GM23338 (cell line): ENCODE measurements at regions not wholly inside any gene's neighbourhood (a gene's known extent, or its start where the extent isn't known, plus 50 kb on each side); places are given as distances from the start of the nearest gene placed in this dataset.

Source experiments
- ATAC-seq: fragments of 200-7000 bp; cut with Tn5 transposase; 3 replicates; pipeline ENCODE4 v1.9.1; 2020
- DNase-seq: peaks from one replicate; pipeline ENCODE4 v3.0.0-alpha.2; 2015; ENCODE audit warnings: low spot score
- H2AFZ ChIP-seq: fragments of 200-600 bp; sonication (generic); 2 replicates; pipeline ENCODE4 v1.8.0; 2016; ENCODE audit warnings: antibody characterized with exemption, mild to moderate bottlenecking, moderate library complexity
- H3F3A ChIP-seq: fragments of 200-600 bp; sonication (generic); replicated peaks from 2 replicates; pipeline ENCODE4 v1.8.0; 2017; ENCODE audit warnings: antibody characterized with exemption, mixed run types, low read depth
- H3K27ac ChIP-seq: fragments of 200-600 bp; sonication (generic); 2 replicates; pipeline ENCODE4 v1.6.1; 2016; ENCODE audit warnings: low read depth
- H3K27me3 ChIP-seq: fragments of 200-600 bp; sonication (generic); 2 replicates; pipeline ENCODE4 v1.8.0; 2016; ENCODE audit warnings: mild to moderate bottlenecking, mixed run types, moderate library complexity; ENCODE audit not compliant: insufficient read depth
- H3K36me3 ChIP-seq: fragments of 200-600 bp; sonication (generic); 2 replicates; pipeline ENCODE4 v1.8.0; 2016; ENCODE audit warnings: mild to moderate bottlenecking; ENCODE audit not compliant: insufficient read depth
- H3K4me1 ChIP-seq: fragments of 200-600 bp; sonication (generic); 2 replicates; pipeline ENCODE4 v1.8.0; 2016; ENCODE audit warnings: mild to moderate bottlenecking, moderate library complexity; ENCODE audit not compliant: insufficient read depth
- H3K4me2 ChIP-seq: fragments of 200-600 bp; sonication (generic); 2 replicates; pipeline ENCODE4 v1.7.1; 2017; ENCODE audit warnings: mixed run types
- H3K4me3 ChIP-seq: fragments of 200-600 bp; sonication (generic); 2 replicates; pipeline ENCODE4 v1.6.1; 2016; ENCODE audit warnings: mixed run types
- H3K79me2 ChIP-seq: fragments of 200-600 bp; sonication (generic); replicated peaks from 2 replicates; pipeline ENCODE4 v1.8.0; 2017; ENCODE audit warnings: mild to moderate bottlenecking; ENCODE audit not compliant: insufficient read depth
- H3K9me2 ChIP-seq: fragments of 200-600 bp; sonication (generic); 2 replicates; pipeline ENCODE4 v1.8.0; 2017; ENCODE audit not compliant: insufficient read depth
- H4K20me1 ChIP-seq: fragments of 200-600 bp; sonication (generic); replicated peaks from 2 replicates; pipeline ENCODE4 v1.8.0; 2017; ENCODE audit warnings: mild to moderate bottlenecking; ENCODE audit not compliant: insufficient read depth
- H3K27ac Mint-ChIP-seq: 2 replicates; pipeline ENCODE4 v1.8.0; 2020; ENCODE audit warnings: inconsistent platforms, mild to moderate bottlenecking, moderate library complexity, mixed read lengths
- H3K27me3 Mint-ChIP-seq: 3 replicates; pipeline ENCODE4 v1.8.0; 2022; ENCODE audit warnings: low read depth, mild to moderate bottlenecking, moderate library complexity, mixed read lengths, inconsistent platforms; ENCODE audit not compliant: insufficient read depth, poor library complexity
- H3K36me3 Mint-ChIP-seq: 3 replicates; pipeline ENCODE4 v1.8.0; 2021; ENCODE audit warnings: low read depth, mild to moderate bottlenecking, inconsistent platforms, moderate library complexity, mixed read lengths
- H3K4me1 Mint-ChIP-seq: 3 replicates; pipeline ENCODE4 v1.8.0; 2020; ENCODE audit warnings: mild to moderate bottlenecking, inconsistent platforms, mixed read lengths
- H3K4me3 Mint-ChIP-seq: 3 replicates; pipeline ENCODE4 v1.8.0; 2021; ENCODE audit warnings: moderate library complexity, mild to moderate bottlenecking, inconsistent platforms, mixed read lengths
- H3K9me3 Mint-ChIP-seq: 3 replicates; pipeline ENCODE4 v1.8.0; 2020; ENCODE audit warnings: moderate library complexity, mild to moderate bottlenecking, inconsistent platforms, mixed read lengths
- CREB1 ChIP-seq: fragments of 250-450 bp; sonication (Bioruptor Pico); IDR thresholded peaks from 2 replicates; pipeline ENCODE4 v1.5.0; 2020; ENCODE audit warnings: low read depth, mild to moderate bottlenecking, moderate library complexity
- ETS1 ChIP-seq: IDR thresholded peaks from 2 replicates; pipeline ENCODE4 v1.6.1; 2016; ENCODE audit warnings: antibody characterized with exemption
- EZH2 ChIP-seq: fragments of 200-600 bp; sonication (generic); IDR thresholded peaks from one replicate; pipeline ENCODE4 v1.8.0; 2017; ENCODE audit warnings: antibody characterized with exemption, mild to moderate bottlenecking, low read depth; ENCODE audit not compliant: unreplicated experiment
- EZH2phosphoT487 ChIP-seq: fragments of 200-600 bp; sonication (generic); IDR thresholded peaks from one replicate; pipeline ENCODE4 v1.8.1; 2018; ENCODE audit warnings: antibody characterized with exemption; ENCODE audit not compliant: unreplicated experiment
- JUNB ChIP-seq: IDR thresholded peaks from one replicate; pipeline ENCODE4 v1.6.1; 2016; ENCODE audit warnings: antibody characterized with exemption; ENCODE audit not compliant: unreplicated experiment
- NANOG ChIP-seq: IDR thresholded peaks from 2 replicates; pipeline ENCODE4 v1.6.1; 2016; ENCODE audit warnings: antibody characterized with exemption, borderline replicate concordance
- POLR2AphosphoS5 ChIP-seq: IDR thresholded peaks from 2 replicates; pipeline ENCODE4 v1.6.1; 2016; ENCODE audit warnings: antibody characterized with exemption, low read depth
- STAT1 ChIP-seq: IDR thresholded peaks from one replicate; pipeline ENCODE4 v1.6.1; 2016; ENCODE audit warnings: antibody characterized with exemption; ENCODE audit not compliant: unreplicated experiment
- ZNF114 ChIP-seq: fragments of 250-450 bp; sonication (Bioruptor Pico); IDR thresholded peaks from 2 replicates; pipeline ENCODE4 v1.5.0; 2020; ENCODE audit warnings: mild to moderate bottlenecking, moderate library complexity
- ZNF331 ChIP-seq: fragments of 250-450 bp; sonication (Bioruptor Pico); IDR thresholded peaks from 2 replicates; pipeline ENCODE4 v1.5.0; 2020; ENCODE audit warnings: low read depth, mild to moderate bottlenecking, moderate library complexity
- TF ChIP-seq, protein P1 (sequence below): IDR thresholded peaks from one replicate; pipeline ENCODE4 v1.6.1; 2018; ENCODE audit warnings: antibody characterized with exemption; ENCODE audit not compliant: unreplicated experiment
- TF ChIP-seq, protein P2 (sequence below), 2 experiments: fragments of 200-600 bp in 1 of 2; sonication (generic) in 1 of 2; conservative IDR thresholded peaks; 2 replicates each; pipeline versions ENCODE4 v1.5.1 to v1.6.1; 2016 to 2017; ENCODE audit warnings: antibody characterized with exemption in 2 of 2, low read depth in 2 of 2, mild to moderate bottlenecking in 2 of 2, moderate library complexity in 1 of 2
- TF ChIP-seq, protein P3 (sequence below): fragments of 250-450 bp; sonication (Bioruptor Pico); IDR thresholded peaks from 2 replicates; pipeline ENCODE4 v1.5.0; 2020; ENCODE audit warnings: mild to moderate bottlenecking, moderate library complexity

- Histone ChIP-seq H3K36me3 (no peaks in the 10 kb centered on the region), H3K27me3 (no peaks in the 10 kb centered on the region), H3K9me2 (0 out of 2 replicates have a peak, but pooled peaks cover 5% of the 10 kb centered on the region), H3K4me1 (no peaks in the 10 kb centered on the region), H2AFZ (peak overlapping the region; percentile 85), H3K4me3 (no peak overlapping the region), H3F3A (no peaks in the 10 kb centered on the region), H4K20me1 (no peaks in the 10 kb centered on the region), H3K79me2 (no peaks in the 10 kb centered on the region), H3K4me2 (no peak overlapping the region), H3K27ac (no peak overlapping the region)
- Mint-ChIP-seq H3K27me3 (peaks cover 2% of the 10 kb centered on the region), H3K4me3 (no peak overlapping the region), H3K27ac (no peak overlapping the region), H3K36me3 (peaks cover 13% of the 10 kb centered on the region; the same call in 1 of the 3 replicates), H3K4me1 (0 out of 3 replicates have a peak, but pooled peaks cover 3% of the 10 kb centered on the region), H3K9me3 (peaks cover 5% of the 10 kb centered on the region; the same call in 2 of the 3 replicates)
- ATAC-seq (peak; percentile 41; the same call in 2 of the 3 replicates), DNase-seq (peak; percentile 4)
- TF ChIP-seq, protein P1, sequence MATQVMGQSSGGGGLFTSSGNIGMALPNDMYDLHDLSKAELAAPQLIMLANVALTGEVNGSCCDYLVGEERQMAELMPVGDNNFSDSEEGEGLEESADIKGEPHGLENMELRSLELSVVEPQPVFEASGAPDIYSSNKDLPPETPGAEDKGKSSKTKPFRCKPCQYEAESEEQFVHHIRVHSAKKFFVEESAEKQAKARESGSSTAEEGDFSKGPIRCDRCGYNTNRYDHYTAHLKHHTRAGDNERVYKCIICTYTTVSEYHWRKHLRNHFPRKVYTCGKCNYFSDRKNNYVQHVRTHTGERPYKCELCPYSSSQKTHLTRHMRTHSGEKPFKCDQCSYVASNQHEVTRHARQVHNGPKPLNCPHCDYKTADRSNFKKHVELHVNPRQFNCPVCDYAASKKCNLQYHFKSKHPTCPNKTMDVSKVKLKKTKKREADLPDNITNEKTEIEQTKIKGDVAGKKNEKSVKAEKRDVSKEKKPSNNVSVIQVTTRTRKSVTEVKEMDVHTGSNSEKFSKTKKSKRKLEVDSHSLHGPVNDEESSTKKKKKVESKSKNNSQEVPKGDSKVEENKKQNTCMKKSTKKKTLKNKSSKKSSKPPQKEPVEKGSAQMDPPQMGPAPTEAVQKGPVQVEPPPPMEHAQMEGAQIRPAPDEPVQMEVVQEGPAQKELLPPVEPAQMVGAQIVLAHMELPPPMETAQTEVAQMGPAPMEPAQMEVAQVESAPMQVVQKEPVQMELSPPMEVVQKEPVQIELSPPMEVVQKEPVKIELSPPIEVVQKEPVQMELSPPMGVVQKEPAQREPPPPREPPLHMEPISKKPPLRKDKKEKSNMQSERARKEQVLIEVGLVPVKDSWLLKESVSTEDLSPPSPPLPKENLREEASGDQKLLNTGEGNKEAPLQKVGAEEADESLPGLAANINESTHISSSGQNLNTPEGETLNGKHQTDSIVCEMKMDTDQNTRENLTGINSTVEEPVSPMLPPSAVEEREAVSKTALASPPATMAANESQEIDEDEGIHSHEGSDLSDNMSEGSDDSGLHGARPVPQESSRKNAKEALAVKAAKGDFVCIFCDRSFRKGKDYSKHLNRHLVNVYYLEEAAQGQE: no peak
- TF ChIP-seq STAT1 (no peak), POLR2AphosphoS5 (no peak), EZH2phosphoT487 (no peak), CREB1 (no peak), EZH2 (no peak), NANOG (no peak), ZNF114 (no peak), JUNB (no peak), ETS1 (no peak), ZNF331 (no peak)
- TF ChIP-seq, protein P2, sequence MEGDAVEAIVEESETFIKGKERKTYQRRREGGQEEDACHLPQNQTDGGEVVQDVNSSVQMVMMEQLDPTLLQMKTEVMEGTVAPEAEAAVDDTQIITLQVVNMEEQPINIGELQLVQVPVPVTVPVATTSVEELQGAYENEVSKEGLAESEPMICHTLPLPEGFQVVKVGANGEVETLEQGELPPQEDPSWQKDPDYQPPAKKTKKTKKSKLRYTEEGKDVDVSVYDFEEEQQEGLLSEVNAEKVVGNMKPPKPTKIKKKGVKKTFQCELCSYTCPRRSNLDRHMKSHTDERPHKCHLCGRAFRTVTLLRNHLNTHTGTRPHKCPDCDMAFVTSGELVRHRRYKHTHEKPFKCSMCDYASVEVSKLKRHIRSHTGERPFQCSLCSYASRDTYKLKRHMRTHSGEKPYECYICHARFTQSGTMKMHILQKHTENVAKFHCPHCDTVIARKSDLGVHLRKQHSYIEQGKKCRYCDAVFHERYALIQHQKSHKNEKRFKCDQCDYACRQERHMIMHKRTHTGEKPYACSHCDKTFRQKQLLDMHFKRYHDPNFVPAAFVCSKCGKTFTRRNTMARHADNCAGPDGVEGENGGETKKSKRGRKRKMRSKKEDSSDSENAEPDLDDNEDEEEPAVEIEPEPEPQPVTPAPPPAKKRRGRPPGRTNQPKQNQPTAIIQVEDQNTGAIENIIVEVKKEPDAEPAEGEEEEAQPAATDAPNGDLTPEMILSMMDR (conservative IDR thresholded peaks at IDR 0.05; ENCODE audit: low read depth in 2 of 2): no peak
- TF ChIP-seq, protein P3, sequence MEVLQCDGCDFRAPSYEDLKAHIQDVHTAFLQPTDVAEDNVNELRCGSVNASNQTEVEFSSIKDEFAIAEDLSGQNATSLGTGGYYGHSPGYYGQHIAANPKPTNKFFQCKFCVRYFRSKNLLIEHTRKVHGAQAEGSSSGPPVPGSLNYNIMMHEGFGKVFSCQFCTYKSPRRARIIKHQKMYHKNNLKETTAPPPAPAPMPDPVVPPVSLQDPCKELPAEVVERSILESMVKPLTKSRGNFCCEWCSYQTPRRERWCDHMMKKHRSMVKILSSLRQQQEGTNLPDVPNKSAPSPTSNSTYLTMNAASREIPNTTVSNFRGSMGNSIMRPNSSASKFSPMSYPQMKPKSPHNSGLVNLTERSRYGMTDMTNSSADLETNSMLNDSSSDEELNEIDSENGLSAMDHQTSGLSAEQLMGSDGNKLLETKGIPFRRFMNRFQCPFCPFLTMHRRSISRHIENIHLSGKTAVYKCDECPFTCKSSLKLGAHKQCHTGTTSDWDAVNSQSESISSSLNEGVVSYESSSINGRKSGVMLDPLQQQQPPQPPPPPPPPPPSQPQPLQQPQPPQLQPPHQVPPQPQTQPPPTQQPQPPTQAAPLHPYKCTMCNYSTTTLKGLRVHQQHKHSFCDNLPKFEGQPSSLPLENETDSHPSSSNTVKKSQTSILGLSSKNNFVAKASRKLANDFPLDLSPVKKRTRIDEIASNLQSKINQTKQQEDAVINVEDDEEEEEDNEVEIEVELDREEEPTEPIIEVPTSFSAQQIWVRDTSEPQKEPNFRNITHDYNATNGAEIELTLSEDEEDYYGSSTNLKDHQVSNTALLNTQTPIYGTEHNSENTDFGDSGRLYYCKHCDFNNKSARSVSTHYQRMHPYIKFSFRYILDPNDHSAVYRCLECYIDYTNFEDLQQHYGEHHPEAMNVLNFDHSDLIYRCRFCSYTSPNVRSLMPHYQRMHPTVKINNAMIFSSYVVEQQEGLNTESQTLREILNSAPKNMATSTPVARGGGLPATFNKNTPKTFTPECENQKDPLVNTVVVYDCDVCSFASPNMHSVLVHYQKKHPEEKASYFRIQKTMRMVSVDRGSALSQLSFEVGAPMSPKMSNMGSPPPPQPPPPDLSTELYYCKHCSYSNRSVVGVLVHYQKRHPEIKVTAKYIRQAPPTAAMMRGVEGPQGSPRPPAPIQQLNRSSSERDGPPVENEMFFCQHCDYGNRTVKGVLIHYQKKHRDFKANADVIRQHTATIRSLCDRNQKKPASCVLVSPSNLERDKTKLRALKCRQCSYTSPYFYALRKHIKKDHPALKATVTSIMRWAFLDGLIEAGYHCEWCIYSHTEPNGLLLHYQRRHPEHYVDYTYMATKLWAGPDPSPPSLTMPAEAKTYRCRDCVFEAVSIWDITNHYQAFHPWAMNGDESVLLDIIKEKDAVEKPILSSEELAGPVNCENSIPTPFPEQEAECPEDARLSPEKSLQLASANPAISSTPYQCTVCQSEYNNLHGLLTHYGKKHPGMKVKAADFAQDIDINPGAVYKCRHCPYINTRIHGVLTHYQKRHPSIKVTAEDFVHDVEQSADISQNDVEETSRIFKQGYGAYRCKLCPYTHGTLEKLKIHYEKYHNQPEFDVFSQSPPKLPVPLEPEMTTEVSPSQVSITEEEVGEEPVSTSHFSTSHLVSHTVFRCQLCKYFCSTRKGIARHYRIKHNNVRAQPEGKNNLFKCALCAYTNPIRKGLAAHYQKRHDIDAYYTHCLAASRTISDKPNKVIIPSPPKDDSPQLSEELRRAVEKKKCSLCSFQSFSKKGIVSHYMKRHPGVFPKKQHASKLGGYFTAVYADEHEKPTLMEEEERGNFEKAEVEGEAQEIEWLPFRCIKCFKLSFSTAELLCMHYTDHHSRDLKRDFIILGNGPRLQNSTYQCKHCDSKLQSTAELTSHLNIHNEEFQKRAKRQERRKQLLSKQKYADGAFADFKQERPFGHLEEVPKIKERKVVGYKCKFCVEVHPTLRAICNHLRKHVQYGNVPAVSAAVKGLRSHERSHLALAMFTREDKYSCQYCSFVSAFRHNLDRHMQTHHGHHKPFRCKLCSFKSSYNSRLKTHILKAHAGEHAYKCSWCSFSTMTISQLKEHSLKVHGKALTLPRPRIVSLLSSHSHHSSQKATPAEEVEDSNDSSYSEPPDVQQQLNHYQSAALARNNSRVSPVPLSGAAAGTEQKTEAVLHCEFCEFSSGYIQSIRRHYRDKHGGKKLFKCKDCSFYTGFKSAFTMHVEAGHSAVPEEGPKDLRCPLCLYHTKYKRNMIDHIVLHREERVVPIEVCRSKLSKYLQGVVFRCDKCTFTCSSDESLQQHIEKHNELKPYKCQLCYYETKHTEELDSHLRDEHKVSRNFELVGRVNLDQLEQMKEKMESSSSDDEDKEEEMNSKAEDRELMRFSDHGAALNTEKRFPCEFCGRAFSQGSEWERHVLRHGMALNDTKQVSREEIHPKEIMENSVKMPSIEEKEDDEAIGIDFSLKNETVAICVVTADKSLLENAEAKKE (CRISPR knock-in tag): no peak
Observed at GRCh38 chr1:80633947-80634706, 1166.6 kb upstream of the ADGRL2 start.
